ENCODE measurements at regions not wholly inside any gene's neighbourhood (a gene's known extent, or its start where the extent isn't known, plus 50 kb on each side); places are given as distances from the start of the nearest gene placed in this dataset.

GRCh38 chr18:7333025-7333562, 102.2 kb downstream of the LRRC30 start:
- TF ChIP-seq CTCF (conservative IDR thresholded peaks at IDR 0.05; ENCODE audit: low read depth, low read length) (no peak), EZH2phosphoT487 (IDR thresholded peaks at IDR 0.05; ENCODE audit: borderline replicate concordance, low read length) (no peak)
